OCI-LY1 (cell line): ENCODE measurements at regions not wholly inside any gene's neighbourhood (a gene's known extent, or its start where the extent isn't known, plus 50 kb on each side); places are given as distances from the start of the nearest gene placed in this dataset.

Experiments used
- H2AFZ ChIP-seq: fragments of 200-600 bp; sonication (generic), shearing (Covaris generic); 2 replicates; pipeline ENCODE4 v1.6.0; 2014; ENCODE audit warnings: antibody characterized with exemption, mild to moderate bottlenecking, low read length
- H3F3A ChIP-seq: fragments of 200-600 bp; sonication (generic), shearing (Covaris generic); 2 replicates; pipeline ENCODE4 v1.6.0; 2014; ENCODE audit warnings: mild to moderate bottlenecking, antibody characterized with exemption, low read length, moderate library complexity; ENCODE audit not compliant: insufficient read depth
- H3K27ac ChIP-seq: fragments of 200-600 bp; sonication (generic); 2 replicates; pipeline ENCODE4 v1.5.1; 2014; ENCODE audit warnings: low read length, mixed run types, mild to moderate bottlenecking, low read depth; ENCODE audit not compliant: poor library complexity, severe bottlenecking
- H3K27me3 ChIP-seq: fragments of 200-600 bp; sonication (generic); 2 replicates; pipeline ENCODE4 v1.6.0; 2014; ENCODE audit warnings: antibody characterized with exemption, mild to moderate bottlenecking, low read length, moderate library complexity; ENCODE audit not compliant: insufficient read depth
- H3K36me3 ChIP-seq: fragments of 200-600 bp; sonication (generic); 2 replicates; pipeline ENCODE4 v1.6.1; 2014; ENCODE audit warnings: mild to moderate bottlenecking, antibody characterized with exemption, low read length, moderate library complexity, mixed read lengths; ENCODE audit not compliant: insufficient read depth
- H3K4me1 ChIP-seq: fragments of 200-600 bp; sonication (generic); 2 replicates; pipeline ENCODE4 v1.5.1; 2014; ENCODE audit warnings: mild to moderate bottlenecking, low read length, moderate library complexity; ENCODE audit not compliant: insufficient read depth, severe bottlenecking
- H3K4me2 ChIP-seq: fragments of 200-600 bp; sonication (generic), shearing (Covaris generic); 2 replicates; pipeline ENCODE4 v1.6.1; 2014; ENCODE audit warnings: low read length
- H3K4me3 ChIP-seq: fragments of 200-600 bp; sonication (generic); 2 replicates; pipeline ENCODE4 v1.5.1; 2014; ENCODE audit warnings: low read length, low read depth, mild to moderate bottlenecking, mixed read lengths; ENCODE audit not compliant: poor library complexity, severe bottlenecking
- H3K79me2 ChIP-seq: fragments of 200-600 bp; shearing (Covaris generic); 2 replicates; pipeline ENCODE4 v1.6.1; 2016; ENCODE audit warnings: mixed run types, low read length, mixed read lengths; ENCODE audit not compliant: insufficient read depth
- H3K9ac ChIP-seq: fragments of 200-600 bp; sonication (generic), shearing (Covaris generic); 2 replicates; pipeline ENCODE4 v1.6.1; 2014; ENCODE audit warnings: mild to moderate bottlenecking, low read length, mixed read lengths
- H3K9me2 ChIP-seq: fragments of 200-600 bp; sonication (generic), shearing (Covaris generic); 2 replicates; pipeline ENCODE4 v1.6.1; 2014; ENCODE audit warnings: low read depth, mild to moderate bottlenecking, low read length, mixed read lengths
- H3K9me3 ChIP-seq: fragments of 200-600 bp; shearing (Covaris generic); 2 replicates; pipeline ENCODE4 v1.6.1; 2014; ENCODE audit warnings: low read length, mixed read lengths
- H4K20me1 ChIP-seq: fragments of 200-600 bp; sonication (generic), shearing (Covaris generic); 2 replicates; pipeline ENCODE4 v1.6.0; 2016; ENCODE audit warnings: mild to moderate bottlenecking, low read length; ENCODE audit not compliant: insufficient read depth
- EZH2 ChIP-seq: fragments of 200-600 bp; sonication (generic), shearing (Covaris generic); IDR thresholded peaks from 2 replicates; pipeline ENCODE4 v1.8.0; 2017; ENCODE audit warnings: borderline replicate concordance, mixed run types, mild to moderate bottlenecking, antibody characterized with exemption, low read length, moderate library complexity, mixed read lengths
- TF ChIP-seq, protein P1 (sequence below): fragments of 200-600 bp; sonication (generic), shearing (Covaris generic); IDR thresholded peaks from 2 replicates; pipeline ENCODE4 v1.5.1; 2017; ENCODE audit warnings: mild to moderate bottlenecking, antibody characterized with exemption, low read length, moderate library complexity, mixed read lengths

DNA sequence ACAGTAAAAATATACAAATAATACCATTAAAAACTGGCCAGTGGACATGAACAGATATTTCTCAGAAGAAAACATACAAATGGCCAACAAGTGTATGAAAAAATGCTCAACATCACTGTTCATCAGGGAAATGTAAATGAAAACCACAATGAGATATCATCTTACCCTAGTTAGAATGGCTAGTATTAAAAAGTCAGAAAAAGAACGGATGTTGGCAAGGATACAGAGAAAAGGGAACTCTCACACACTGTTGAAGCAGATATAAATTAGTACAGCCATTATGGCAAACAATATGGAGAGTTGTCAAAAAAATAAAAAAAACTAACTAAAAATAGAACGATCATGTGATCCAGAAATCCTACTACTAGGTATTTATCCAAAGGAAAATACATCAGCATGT, 222.7 kb upstream of the NAALADL2 start:
- Histone ChIP-seq H3K9ac (no peak overlapping the region), H3K27me3 (no peaks in the 10 kb centered on the region), H3F3A (no peaks in the 10 kb centered on the region), H3K79me2 (no peaks in the 10 kb centered on the region), H3K9me3 (no peaks in the 10 kb centered on the region), H3K36me3 (no peaks in the 10 kb centered on the region), H3K4me3 (no peak overlapping the region), H3K4me2 (no peak overlapping the region), H3K27ac (no peak overlapping the region), H2AFZ (no peak overlapping the region), H3K9me2 (no peaks in the 10 kb centered on the region), H4K20me1 (no peaks in the 10 kb centered on the region), H3K4me1 (no peaks in the 10 kb centered on the region)
- TF ChIP-seq, protein P1, sequence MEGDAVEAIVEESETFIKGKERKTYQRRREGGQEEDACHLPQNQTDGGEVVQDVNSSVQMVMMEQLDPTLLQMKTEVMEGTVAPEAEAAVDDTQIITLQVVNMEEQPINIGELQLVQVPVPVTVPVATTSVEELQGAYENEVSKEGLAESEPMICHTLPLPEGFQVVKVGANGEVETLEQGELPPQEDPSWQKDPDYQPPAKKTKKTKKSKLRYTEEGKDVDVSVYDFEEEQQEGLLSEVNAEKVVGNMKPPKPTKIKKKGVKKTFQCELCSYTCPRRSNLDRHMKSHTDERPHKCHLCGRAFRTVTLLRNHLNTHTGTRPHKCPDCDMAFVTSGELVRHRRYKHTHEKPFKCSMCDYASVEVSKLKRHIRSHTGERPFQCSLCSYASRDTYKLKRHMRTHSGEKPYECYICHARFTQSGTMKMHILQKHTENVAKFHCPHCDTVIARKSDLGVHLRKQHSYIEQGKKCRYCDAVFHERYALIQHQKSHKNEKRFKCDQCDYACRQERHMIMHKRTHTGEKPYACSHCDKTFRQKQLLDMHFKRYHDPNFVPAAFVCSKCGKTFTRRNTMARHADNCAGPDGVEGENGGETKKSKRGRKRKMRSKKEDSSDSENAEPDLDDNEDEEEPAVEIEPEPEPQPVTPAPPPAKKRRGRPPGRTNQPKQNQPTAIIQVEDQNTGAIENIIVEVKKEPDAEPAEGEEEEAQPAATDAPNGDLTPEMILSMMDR, result no peak
- no peak for TF ChIP-seq EZH2

DNA sequence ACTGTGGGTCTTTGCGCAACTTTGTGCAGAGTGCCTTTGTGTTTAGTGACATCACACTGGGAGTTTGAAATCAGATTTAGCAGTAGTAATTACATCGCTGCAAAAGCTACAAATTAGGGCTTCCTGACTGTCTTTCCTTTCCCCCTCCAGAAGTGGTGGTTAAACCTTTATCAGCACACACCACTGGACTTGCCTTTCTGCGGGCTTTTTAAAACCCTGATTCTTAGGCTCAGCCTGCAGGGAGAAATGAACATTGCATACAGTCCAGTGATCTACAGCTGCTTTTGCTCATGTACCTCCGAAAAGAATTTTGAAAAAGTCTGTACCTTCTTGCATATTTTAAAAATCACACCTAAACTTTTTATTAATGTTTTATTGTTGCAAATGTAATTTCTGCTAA, 219.7 kb upstream of the NAALADL2 start:
- Histone ChIP-seq H3K4me3 (no peak overlapping the region), H4K20me1 (no peaks in the 10 kb centered on the region), H3K36me3 (no peaks in the 10 kb centered on the region), H3K4me1 (no peaks in the 10 kb centered on the region), H3K4me2 (no peak overlapping the region), H3K27ac (no peak overlapping the region), H3F3A (no peaks in the 10 kb centered on the region), H3K79me2 (no peaks in the 10 kb centered on the region), H3K9ac (no peak overlapping the region), H2AFZ (no peak overlapping the region), H3K9me2 (no peaks in the 10 kb centered on the region), H3K9me3 (no peaks in the 10 kb centered on the region), H3K27me3 (no peaks in the 10 kb centered on the region)
- TF ChIP-seq, protein P1, result no peak
- TF ChIP-seq EZH2, result no peak

DNA sequence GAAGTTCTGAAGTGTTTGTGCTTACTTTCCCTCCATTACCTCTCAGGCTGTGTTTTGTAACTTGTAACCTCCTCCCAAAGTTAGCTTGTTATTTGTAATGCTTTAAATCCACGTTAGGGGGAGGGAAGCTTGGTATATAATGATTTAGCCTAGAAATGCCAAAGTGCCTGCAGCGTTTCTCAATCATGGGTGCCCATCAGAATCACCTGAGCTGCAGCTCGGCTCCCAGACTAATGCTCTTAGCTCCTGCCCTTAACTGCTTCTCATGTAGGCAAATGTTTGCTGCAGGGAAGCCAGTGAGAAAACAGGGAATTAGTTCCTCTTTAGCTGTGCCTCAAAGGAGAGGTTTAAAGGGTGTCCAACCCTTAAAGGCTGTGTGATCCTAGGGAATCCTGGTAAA, 219.2 kb upstream of the NAALADL2 start:
- no peaks in the 10 kb centered on the region for H3K9me3 ChIP-seq
- no peaks in the 10 kb centered on the region for H3K79me2 ChIP-seq
- no peaks in the 10 kb centered on the region for H3K4me1 ChIP-seq
- TF ChIP-seq, protein P1, result no peak
- TF ChIP-seq EZH2, result no peak
- H3K36me3 ChIP-seq, result no peaks in the 10 kb centered on the region
- no peak overlapping the region for H3K4me3 ChIP-seq
- no peak overlapping the region for H2AFZ ChIP-seq
- no peak overlapping the region for H3K4me2 ChIP-seq
- no peaks in the 10 kb centered on the region for H4K20me1 ChIP-seq
- no peaks in the 10 kb centered on the region for H3F3A ChIP-seq
- H3K27ac ChIP-seq, result no peak overlapping the region
- no peak overlapping the region for H3K9ac ChIP-seq
- no peaks in the 10 kb centered on the region for H3K9me2 ChIP-seq
- no peaks in the 10 kb centered on the region for H3K27me3 ChIP-seq
